Spinal cord (tissue), 9 donors: ENCODE measurements at regions not wholly inside any gene's neighbourhood (a gene's known extent, or its start where the extent isn't known, plus 50 kb on each side); places are given as distances from the start of the nearest gene placed in this dataset.

Experiments used
- DNase-seq, 6 donors: peaks; one replicate each; pipeline versions ENCODE4 v3.0.0 to v3.0.0-alpha.2; 2013 to 2015; ENCODE audit warnings: low spot score in 6 of 6, low read depth in 4 of 6
- H3K27ac ChIP-seq: one replicate; pipeline ENCODE4 v1.5.1; 2013; ENCODE audit warnings: low read depth, low read length, control low read depth
- H3K27me3 ChIP-seq: one replicate; pipeline ENCODE4 v1.6.1; 2013; ENCODE audit warnings: low read length; ENCODE audit not compliant: control insufficient read depth, insufficient read depth
- H3K36me3 ChIP-seq: one replicate; pipeline ENCODE4 v1.6.1; 2013; ENCODE audit warnings: low read length; ENCODE audit not compliant: control insufficient read depth, insufficient read depth
- H3K4me1 ChIP-seq: one replicate; pipeline ENCODE4 v1.6.1; 2013; ENCODE audit warnings: low read length; ENCODE audit not compliant: control insufficient read depth, insufficient read depth
- H3K4me3 ChIP-seq: one replicate; pipeline ENCODE4 v1.5.1; 2013; ENCODE audit warnings: low read depth, low read length, control low read depth
- H3K9me3 ChIP-seq: one replicate; pipeline ENCODE4 v1.6.1; 2013; ENCODE audit warnings: low read length; ENCODE audit not compliant: control insufficient read depth, insufficient read depth
- WGBS: methylation state at CpG from one replicate; pipeline ENCODE4 v1.1.5; 2013; ENCODE audit warnings: missing lambda C conversion rate; ENCODE audit not compliant: insufficient coverage; 5-methylcytosine and 5-hydroxymethylcytosine counted together
- donor health status: healthy.

GRCh38 chr3:188949456-188949855, 222.3 kb upstream of the TPRG1 start:
- H3K36me3 ChIP-seq: no peaks in the 10 kb centered on the region
- DNase-seq: no peak
- peaks cover 26% of the 10 kb centered on the region for H3K4me1 ChIP-seq
- no peaks in the 10 kb centered on the region for H3K9me3 ChIP-seq
- peak overlapping the region; percentile 97 for H3K27ac ChIP-seq
- 100% methylated on average over 2 of the region's 2 CpGs for WGBS
- no peak overlapping the region for H3K4me3 ChIP-seq
- no peaks in the 10 kb centered on the region for H3K27me3 ChIP-seq

GRCh38 chr3:188949996-188950395, 221.8 kb upstream of the TPRG1 start:
- Histone ChIP-seq H3K4me3 (no peak overlapping the region), H3K27me3 (no peaks in the 10 kb centered on the region), H3K9me3 (no peaks in the 10 kb centered on the region), H3K4me1 (peaks cover 26% of the 10 kb centered on the region), H3K27ac (peak overlapping the region; percentile 97), H3K36me3 (no peaks in the 10 kb centered on the region)
- DNase-seq: no peak
- WGBS: no CpG with 5 or more reads among the region's 1 CpG

- WGBS: 92% methylated on average over 10 of the region's 13 CpGs
- DNase-seq: peak in 1 of 6 donors; percentile 33
- no peak overlapping the region for H3K4me3 ChIP-seq
- no peak overlapping the region for H3K27ac ChIP-seq
- H3K27me3 ChIP-seq: no peaks in the 10 kb centered on the region
- H3K36me3 ChIP-seq: no peaks in the 10 kb centered on the region
- H3K4me1 ChIP-seq: peaks cover 26% of the 10 kb centered on the region
- no peaks in the 10 kb centered on the region for H3K9me3 ChIP-seq
Observed at GRCh38 chr3:188950832-188951489, 220.8 kb upstream of the TPRG1 start.

- no peak overlapping the region for H3K27ac ChIP-seq
Observed at GRCh38 chr3:188951734-188952133, 220.0 kb upstream of the TPRG1 start.

GRCh38 chr3:188954590-188955208, 217.1 kb upstream of the TPRG1 start:
- peak; percentile 68 to 95 (median 84) for DNase-seq
- H3K27ac ChIP-seq: no peak overlapping the region
- H3K9me3 ChIP-seq: no peaks in the 10 kb centered on the region
- no peak overlapping the region for H3K4me3 ChIP-seq
- WGBS: no CpG with 5 or more reads among the region's 3 CpGs
- H3K36me3 ChIP-seq: no peaks in the 10 kb centered on the region
- H3K27me3 ChIP-seq: no peaks in the 10 kb centered on the region
- H3K4me1 ChIP-seq: no peaks in the 10 kb centered on the region

More at GRCh38 chr3:188951734-188952133, 220.0 kb upstream of the TPRG1 start:
- 89% methylated on average over 7 of the region's 8 CpGs for WGBS
- no peaks in the 10 kb centered on the region for H3K27me3 ChIP-seq
- H3K9me3 ChIP-seq: no peaks in the 10 kb centered on the region
- H3K4me1 ChIP-seq: peaks cover 26% of the 10 kb centered on the region
- DNase-seq: no peak
- H3K4me3 ChIP-seq: no peak overlapping the region
- no peaks in the 10 kb centered on the region for H3K36me3 ChIP-seq

GRCh38 chr3:188955919-188956318, 215.9 kb upstream of the TPRG1 start:
- Histone ChIP-seq H3K27me3 (no peaks in the 10 kb centered on the region), H3K9me3 (no peaks in the 10 kb centered on the region), H3K4me3 (no peak overlapping the region), H3K36me3 (no peaks in the 10 kb centered on the region), H3K27ac (no peak overlapping the region), H3K4me1 (no peaks in the 10 kb centered on the region)
- peak in 1 of 6 donors; percentile 38 for DNase-seq
- 50% methylated on average over 2 of the region's 4 CpGs for WGBS

GRCh38 chr3:188956839-188957489, 214.8 kb upstream of the TPRG1 start:
- WGBS: 37% methylated on average over 3 of the region's 8 CpGs
- no peaks in the 10 kb centered on the region for H3K4me1 ChIP-seq
- DNase-seq: peak in 2 of 6 donors; percentile 79
- no peaks in the 10 kb centered on the region for H3K36me3 ChIP-seq
- no peaks in the 10 kb centered on the region for H3K9me3 ChIP-seq
- H3K27ac ChIP-seq: no peak overlapping the region
- no peak overlapping the region for H3K4me3 ChIP-seq
- no peaks in the 10 kb centered on the region for H3K27me3 ChIP-seq

- no peaks in the 10 kb centered on the region for H3K9me3 ChIP-seq
- DNase-seq: no peak
- H3K4me1 ChIP-seq: no peaks in the 10 kb centered on the region
- H3K36me3 ChIP-seq: no peaks in the 10 kb centered on the region
- H3K27ac ChIP-seq: no peak overlapping the region
- no peak overlapping the region for H3K4me3 ChIP-seq
- no peaks in the 10 kb centered on the region for H3K27me3 ChIP-seq
- no CpG with 5 or more reads among the region's 1 CpG for WGBS
Observed at GRCh38 chr3:188959013-188959412, 212.8 kb upstream of the TPRG1 start.

GRCh38 chr3:188962253-188963247, 209.2 kb upstream of the TPRG1 start:
- no peak for DNase-seq
- Histone ChIP-seq H3K9me3 (no peaks in the 10 kb centered on the region), H3K4me1 (no peaks in the 10 kb centered on the region), H3K36me3 (no peaks in the 10 kb centered on the region), H3K27me3 (no peaks in the 10 kb centered on the region), H3K4me3 (no peak overlapping the region), H3K27ac (no peak overlapping the region)
- WGBS: 100% methylated on average over 1 of the region's 13 CpGs
